ENCODE measurements at regions not wholly inside any gene's neighbourhood (a gene's known extent, or its start where the extent isn't known, plus 50 kb on each side); places are given as distances from the start of the nearest gene placed in this dataset.
"Not testable (repeated sequence)": the region's sequence is repeated elsewhere in the genome, so short reads cannot be mapped to it uniquely, and the experiment has no call there.

DNA sequence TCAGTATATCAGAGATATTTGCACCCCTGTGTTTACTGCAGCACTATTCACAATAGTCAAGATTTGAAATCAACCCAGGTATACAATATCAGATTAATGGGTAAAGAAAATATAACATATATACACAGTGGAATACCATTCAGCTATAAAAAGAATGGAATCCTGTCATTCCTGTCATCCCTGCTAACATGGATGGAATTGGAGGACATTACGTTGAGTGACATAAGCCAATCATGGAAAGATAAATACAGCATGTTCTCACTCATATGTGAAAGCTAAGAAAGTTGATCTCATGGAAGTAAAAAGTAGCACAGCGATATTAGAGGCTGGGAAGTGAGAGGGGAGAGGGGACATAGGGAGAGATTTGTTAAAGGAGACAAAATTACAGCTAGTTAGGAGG lies 171.0 kb downstream of the ARL5B start:
- DNase-seq (ENCODE audit: low spot score) = no peak
- Mint-ChIP-seq H3K27me3 (ENCODE audit: low read depth) (no peaks in the 10 kb centered on the region), H3K4me1 (peaks cover 4% of the 10 kb centered on the region; the same call in 1 of the 2 replicates), H3K4me3 (no peak overlapping the region), H3K27ac (no peak overlapping the region), H3K9me3 (peaks cover 12% of the 10 kb centered on the region), H3K36me3 (peaks cover 3% of the 10 kb centered on the region; the same call in 1 of the 2 replicates)
- POLR2A ChIA-PET = no interaction called here
- CTCF ChIA-PET = no interaction called here
- ATAC-seq = no peak
- TF ChIP-seq TP53 (CRISPR knock-in tag; IDR thresholded peaks at IDR 0.05) = no peak
- TF ChIP-seq, protein P1, sequence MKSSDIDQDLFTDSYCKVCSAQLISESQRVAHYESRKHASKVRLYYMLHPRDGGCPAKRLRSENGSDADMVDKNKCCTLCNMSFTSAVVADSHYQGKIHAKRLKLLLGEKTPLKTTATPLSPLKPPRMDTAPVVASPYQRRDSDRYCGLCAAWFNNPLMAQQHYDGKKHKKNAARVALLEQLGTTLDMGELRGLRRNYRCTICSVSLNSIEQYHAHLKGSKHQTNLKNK (CRISPR knock-in tag; IDR thresholded peaks at IDR 0.05) = no peak
- TF ChIP-seq ESRRA (CRISPR knock-in tag; IDR thresholded peaks at IDR 0.05; ENCODE audit: borderline replicate concordance) = no peak
- TF ChIP-seq RORB (CRISPR knock-in tag; IDR thresholded peaks at IDR 0.05) = no peak
- TF ChIP-seq, protein P2, sequence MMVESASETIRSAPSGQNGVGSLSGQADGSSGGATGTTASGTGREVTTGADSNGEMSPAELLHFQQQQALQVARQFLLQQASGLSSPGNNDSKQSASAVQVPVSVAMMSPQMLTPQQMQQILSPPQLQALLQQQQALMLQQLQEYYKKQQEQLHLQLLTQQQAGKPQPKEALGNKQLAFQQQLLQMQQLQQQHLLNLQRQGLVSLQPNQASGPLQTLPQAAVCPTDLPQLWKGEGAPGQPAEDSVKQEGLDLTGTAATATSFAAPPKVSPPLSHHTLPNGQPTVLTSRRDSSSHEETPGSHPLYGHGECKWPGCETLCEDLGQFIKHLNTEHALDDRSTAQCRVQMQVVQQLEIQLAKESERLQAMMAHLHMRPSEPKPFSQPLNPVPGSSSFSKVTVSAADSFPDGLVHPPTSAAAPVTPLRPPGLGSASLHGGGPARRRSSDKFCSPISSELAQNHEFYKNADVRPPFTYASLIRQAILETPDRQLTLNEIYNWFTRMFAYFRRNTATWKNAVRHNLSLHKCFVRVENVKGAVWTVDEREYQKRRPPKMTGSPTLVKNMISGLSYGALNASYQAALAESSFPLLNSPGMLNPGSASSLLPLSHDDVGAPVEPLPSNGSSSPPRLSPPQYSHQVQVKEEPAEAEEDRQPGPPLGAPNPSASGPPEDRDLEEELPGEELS (CRISPR knock-in tag; IDR thresholded peaks at IDR 0.05) = no peak
- no peak for TF ChIP-seq SP1 (CRISPR knock-in tag; conservative IDR thresholded peaks at IDR 0.05)
- TF ChIP-seq KAT7 (CRISPR knock-in tag; IDR thresholded peaks at IDR 0.05; ENCODE audit: borderline replicate concordance) = no peak
- TF ChIP-seq, protein P3, sequence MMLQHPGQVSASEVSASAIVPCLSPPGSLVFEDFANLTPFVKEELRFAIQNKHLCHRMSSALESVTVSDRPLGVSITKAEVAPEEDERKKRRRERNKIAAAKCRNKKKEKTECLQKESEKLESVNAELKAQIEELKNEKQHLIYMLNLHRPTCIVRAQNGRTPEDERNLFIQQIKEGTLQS (CRISPR knock-in tag; conservative IDR thresholded peaks at IDR 0.05) = no peak

DNA sequence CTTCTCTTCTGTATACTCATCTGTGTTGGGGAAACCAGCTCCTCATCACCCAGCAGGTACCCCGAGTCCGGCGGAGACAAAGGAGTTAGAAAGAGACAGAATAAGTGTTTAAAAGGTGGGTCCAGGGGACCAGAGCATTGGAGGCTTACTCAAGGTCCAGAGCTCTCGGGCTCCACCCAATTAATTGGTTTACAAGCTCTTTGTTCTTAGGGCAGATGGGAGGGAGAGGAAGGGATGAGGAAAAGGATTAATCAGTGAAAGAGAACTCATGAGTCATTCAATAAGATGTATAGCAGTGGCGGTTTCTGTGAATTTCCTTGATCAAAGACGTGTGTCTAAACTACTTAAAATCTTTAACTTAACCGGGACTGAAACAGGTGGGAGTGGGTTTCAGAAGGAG lies 192.0 kb upstream of the MALRD1 start:
- CTCF ChIA-PET; DNase-seq (ENCODE audit: low spot score); H3K4me3 Mint-ChIP-seq; H3K27ac Mint-ChIP-seq; ATAC-seq; H3K27me3 Mint-ChIP-seq (ENCODE audit: low read depth); H3K9me3 Mint-ChIP-seq; H3K4me1 Mint-ChIP-seq; POLR2A ChIA-PET; H3K36me3 Mint-ChIP-seq: not testable (repeated sequence)

DNA sequence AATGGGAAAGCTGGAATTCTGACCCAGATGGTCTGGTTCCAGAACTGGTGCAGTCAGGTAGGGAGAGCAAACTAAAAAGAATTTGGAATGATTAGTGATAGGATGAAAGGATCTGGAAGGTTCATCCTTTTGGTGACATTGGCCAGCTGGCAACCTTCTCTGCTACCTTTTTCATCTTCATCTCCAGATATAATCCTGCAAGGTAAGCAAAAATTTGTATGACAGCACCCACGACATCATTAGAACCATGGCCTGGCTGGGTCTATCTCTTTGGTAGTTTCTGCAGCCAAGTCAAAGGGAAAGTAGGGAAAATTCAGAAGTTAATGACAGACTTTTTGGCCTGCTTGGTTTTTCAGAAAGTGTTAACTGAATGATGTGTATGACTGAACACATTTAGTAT lies 188.9 kb upstream of the MALRD1 start:
- Mint-ChIP-seq H3K27me3 (ENCODE audit: low read depth) (no peaks in the 10 kb centered on the region), H3K4me1 (peaks cover 3% of the 10 kb centered on the region), H3K36me3 (no peaks in the 10 kb centered on the region), H3K9me3 (peaks cover 10% of the 10 kb centered on the region), H3K4me3 (no peak overlapping the region), H3K27ac (no peak overlapping the region)
- no peak for ATAC-seq
- ChIA-PET CTCF (no interaction called here), POLR2A (no interaction called here)
- TF ChIP-seq FOXJ3 (CRISPR knock-in tag; IDR thresholded peaks at IDR 0.05; ENCODE audit: borderline replicate concordance) (no peak), ZNF138 (CRISPR knock-in tag; conservative IDR thresholded peaks at IDR 0.05) (no peak), FOXK1 (CRISPR knock-in tag; IDR thresholded peaks at IDR 0.05) (no peak)
- TF ChIP-seq, protein P4, sequence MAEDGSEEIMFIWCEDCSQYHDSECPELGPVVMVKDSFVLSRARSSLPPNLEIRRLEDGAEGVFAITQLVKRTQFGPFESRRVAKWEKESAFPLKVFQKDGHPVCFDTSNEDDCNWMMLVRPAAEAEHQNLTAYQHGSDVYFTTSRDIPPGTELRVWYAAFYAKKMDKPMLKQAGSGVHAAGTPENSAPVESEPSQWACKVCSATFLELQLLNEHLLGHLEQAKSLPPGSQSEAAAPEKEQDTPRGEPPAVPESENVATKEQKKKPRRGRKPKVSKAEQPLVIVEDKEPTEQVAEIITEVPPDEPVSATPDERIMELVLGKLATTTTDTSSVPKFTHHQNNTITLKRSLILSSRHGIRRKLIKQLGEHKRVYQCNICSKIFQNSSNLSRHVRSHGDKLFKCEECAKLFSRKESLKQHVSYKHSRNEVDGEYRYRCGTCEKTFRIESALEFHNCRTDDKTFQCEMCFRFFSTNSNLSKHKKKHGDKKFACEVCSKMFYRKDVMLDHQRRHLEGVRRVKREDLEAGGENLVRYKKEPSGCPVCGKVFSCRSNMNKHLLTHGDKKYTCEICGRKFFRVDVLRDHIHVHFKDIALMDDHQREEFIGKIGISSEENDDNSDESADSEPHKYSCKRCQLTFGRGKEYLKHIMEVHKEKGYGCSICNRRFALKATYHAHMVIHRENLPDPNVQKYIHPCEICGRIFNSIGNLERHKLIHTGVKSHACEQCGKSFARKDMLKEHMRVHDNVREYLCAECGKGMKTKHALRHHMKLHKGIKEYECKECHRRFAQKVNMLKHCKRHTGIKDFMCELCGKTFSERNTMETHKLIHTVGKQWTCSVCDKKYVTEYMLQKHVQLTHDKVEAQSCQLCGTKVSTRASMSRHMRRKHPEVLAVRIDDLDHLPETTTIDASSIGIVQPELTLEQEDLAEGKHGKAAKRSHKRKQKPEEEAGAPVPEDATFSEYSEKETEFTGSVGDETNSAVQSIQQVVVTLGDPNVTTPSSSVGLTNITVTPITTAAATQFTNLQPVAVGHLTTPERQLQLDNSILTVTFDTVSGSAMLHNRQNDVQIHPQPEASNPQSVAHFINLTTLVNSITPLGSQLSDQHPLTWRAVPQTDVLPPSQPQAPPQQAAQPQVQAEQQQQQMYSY (CRISPR knock-in tag; IDR thresholded peaks at IDR 0.05) = no peak
- TF ChIP-seq, protein P5, sequence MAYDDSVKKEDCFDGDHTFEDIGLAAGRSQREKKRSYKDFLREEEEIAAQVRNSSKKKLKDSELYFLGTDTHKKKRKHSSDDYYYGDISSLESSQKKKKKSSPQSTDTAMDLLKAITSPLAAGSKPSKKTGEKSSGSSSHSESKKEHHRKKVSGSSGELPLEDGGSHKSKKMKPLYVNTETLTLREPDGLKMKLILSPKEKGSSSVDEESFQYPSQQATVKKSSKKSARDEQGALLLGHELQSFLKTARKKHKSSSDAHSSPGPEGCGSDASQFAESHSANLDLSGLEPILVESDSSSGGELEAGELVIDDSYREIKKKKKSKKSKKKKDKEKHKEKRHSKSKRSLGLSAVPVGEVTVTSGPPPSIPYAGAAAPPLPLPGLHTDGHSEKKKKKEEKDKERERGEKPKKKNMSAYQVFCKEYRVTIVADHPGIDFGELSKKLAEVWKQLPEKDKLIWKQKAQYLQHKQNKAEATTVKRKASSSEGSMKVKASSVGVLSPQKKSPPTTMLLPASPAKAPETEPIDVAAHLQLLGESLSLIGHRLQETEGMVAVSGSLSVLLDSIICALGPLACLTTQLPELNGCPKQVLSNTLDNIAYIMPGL (CRISPR knock-in tag; IDR thresholded peaks at IDR 0.05) = no peak
- DNase-seq (ENCODE audit: low spot score) = no peak

Data from WTC11 (cell line).